Fibroblast of lung (primary cell): ENCODE measurements at regions not wholly inside any gene's neighbourhood (a gene's known extent, or its start where the extent isn't known, plus 50 kb on each side); places are given as distances from the start of the nearest gene placed in this dataset.

Source experiments
- DNase-seq, 2 donors: peaks; one replicate each; pipeline versions ENCODE4 v3.0.0 to v3.0.0-alpha.2; 2010; ENCODE audit warnings: low read depth in 2 of 2
- H2AFZ ChIP-seq: 2 replicates; pipeline ENCODE4 v1.5.1; 2012; ENCODE audit warnings: low read length, control low read depth, inconsistent platforms
- H3K27ac ChIP-seq: 2 replicates; pipeline ENCODE4 v1.5.1; 2011; ENCODE audit warnings: low read length, control low read depth; ENCODE audit not compliant: insufficient read depth
- H3K27me3 ChIP-seq: 2 replicates; pipeline ENCODE4 v1.5.1; 2011; ENCODE audit warnings: mild to moderate bottlenecking, low read length; ENCODE audit not compliant: control insufficient read depth, insufficient read depth
- H3K36me3 ChIP-seq: 2 replicates; pipeline ENCODE4 v1.5.1; 2011; ENCODE audit warnings: low read length; ENCODE audit not compliant: control insufficient read depth, insufficient read depth
- H3K4me1 ChIP-seq: 2 replicates; pipeline ENCODE4 v1.5.1; 2011; ENCODE audit warnings: low read length; ENCODE audit not compliant: control insufficient read depth, insufficient read depth; ENCODE audit errors: extremely low read depth
- H3K4me2 ChIP-seq: 2 replicates; pipeline ENCODE4 v1.5.1; 2011; ENCODE audit warnings: low read length, control low read depth; ENCODE audit not compliant: insufficient read depth; ENCODE audit errors: extremely low read depth
- H3K4me3 ChIP-seq, 4 experiments: fragments of 200-600 bp in 1 of 4; sonication (generic) in 1 of 4; replicated peaks in 1 of 4; 2 replicates each; pipeline ENCODE4 v1.5.1; 2011 to 2016; ENCODE audit warnings: low read length in 4 of 4, low read depth in 3 of 4, mild to moderate bottlenecking in 3 of 4, control low read depth in 2 of 4, inconsistent platforms in 1 of 4, mixed read lengths in 1 of 4; ENCODE audit not compliant: insufficient read depth in 1 of 4; ENCODE audit errors: control extremely low read depth in 1 of 4
- H3K79me2 ChIP-seq: 2 replicates; pipeline ENCODE4 v1.5.1; 2012; ENCODE audit warnings: mild to moderate bottlenecking, low read length, inconsistent platforms; ENCODE audit not compliant: control insufficient read depth, insufficient read depth
- H3K9ac ChIP-seq: 2 replicates; pipeline ENCODE4 v1.5.1; 2011; ENCODE audit warnings: mild to moderate bottlenecking, low read length, control low read depth; ENCODE audit not compliant: insufficient read depth
- H3K9me3 ChIP-seq: 2 replicates; pipeline ENCODE4 v1.5.1; 2012; ENCODE audit warnings: low read depth, low read length; ENCODE audit not compliant: control insufficient read depth, insufficient read depth
- H4K20me1 ChIP-seq: 2 replicates; pipeline ENCODE4 v1.5.1; 2011; ENCODE audit warnings: low read length; ENCODE audit not compliant: control insufficient read depth, insufficient read depth; ENCODE audit errors: extremely low read depth
- EZH2 ChIP-seq: IDR thresholded peaks from 2 replicates; pipeline ENCODE4 v1.5.1; 2012; ENCODE audit warnings: low read length, control low read depth, mild to moderate bottlenecking; ENCODE audit errors: missing control alignments
- TF ChIP-seq, protein P1 (sequence below), 2 donors: IDR thresholded peaks in 1 of 2; conservative IDR thresholded peaks in 1 of 2; 1 replicate in 1 of 2; 2 replicates in 1 of 2; pipeline ENCODE4 v1.5.1; 2011 to 2012; ENCODE audit warnings: low read length in 2 of 2, control low read depth in 1 of 2, inconsistent platforms in 1 of 2, low read depth in 1 of 2, mild to moderate bottlenecking in 1 of 2

DNA sequence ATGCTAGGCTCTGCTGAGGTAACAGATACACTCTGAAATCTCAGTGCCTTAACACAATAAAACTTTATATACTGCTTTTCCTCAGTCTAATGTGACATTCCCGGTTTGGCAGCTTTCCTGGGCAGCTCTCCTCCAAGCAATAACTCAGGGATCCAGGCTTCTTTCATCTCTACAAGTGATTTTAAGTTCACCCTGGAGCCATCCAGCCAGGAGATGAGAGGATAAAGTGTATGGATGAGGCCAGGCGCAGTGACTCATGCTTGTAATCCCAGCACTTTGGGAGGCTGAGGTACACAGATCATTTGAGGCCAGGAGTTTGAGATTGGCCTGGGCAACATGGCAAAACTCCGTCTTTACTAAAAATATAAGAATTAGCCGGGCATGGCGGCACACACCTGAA is 147.2 kb downstream of the UTP18 start:
- no peaks in the 10 kb centered on the region for H3K79me2 ChIP-seq
- TF ChIP-seq, protein P1, sequence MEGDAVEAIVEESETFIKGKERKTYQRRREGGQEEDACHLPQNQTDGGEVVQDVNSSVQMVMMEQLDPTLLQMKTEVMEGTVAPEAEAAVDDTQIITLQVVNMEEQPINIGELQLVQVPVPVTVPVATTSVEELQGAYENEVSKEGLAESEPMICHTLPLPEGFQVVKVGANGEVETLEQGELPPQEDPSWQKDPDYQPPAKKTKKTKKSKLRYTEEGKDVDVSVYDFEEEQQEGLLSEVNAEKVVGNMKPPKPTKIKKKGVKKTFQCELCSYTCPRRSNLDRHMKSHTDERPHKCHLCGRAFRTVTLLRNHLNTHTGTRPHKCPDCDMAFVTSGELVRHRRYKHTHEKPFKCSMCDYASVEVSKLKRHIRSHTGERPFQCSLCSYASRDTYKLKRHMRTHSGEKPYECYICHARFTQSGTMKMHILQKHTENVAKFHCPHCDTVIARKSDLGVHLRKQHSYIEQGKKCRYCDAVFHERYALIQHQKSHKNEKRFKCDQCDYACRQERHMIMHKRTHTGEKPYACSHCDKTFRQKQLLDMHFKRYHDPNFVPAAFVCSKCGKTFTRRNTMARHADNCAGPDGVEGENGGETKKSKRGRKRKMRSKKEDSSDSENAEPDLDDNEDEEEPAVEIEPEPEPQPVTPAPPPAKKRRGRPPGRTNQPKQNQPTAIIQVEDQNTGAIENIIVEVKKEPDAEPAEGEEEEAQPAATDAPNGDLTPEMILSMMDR (conservative IDR thresholded peaks at IDR 0.05 in 1 of 2, IDR thresholded peaks at IDR 0.05 in 1 of 2; ENCODE audit: low read depth in 1 of 2, low read length in 2 of 2) = no peak
- no peak for TF ChIP-seq EZH2
- H3K9ac ChIP-seq = no peak overlapping the region
- H3K27ac ChIP-seq = no peak overlapping the region
- H3K9me3 ChIP-seq = no peaks in the 10 kb centered on the region
- H3K36me3 ChIP-seq = no peaks in the 10 kb centered on the region
- no peak overlapping the region for H3K4me3 ChIP-seq
- H3K27me3 ChIP-seq = no peaks in the 10 kb centered on the region
- H3K4me2 ChIP-seq = no peak overlapping the region
- no peaks in the 10 kb centered on the region for H4K20me1 ChIP-seq
- no peak for DNase-seq
- H2AFZ ChIP-seq = no peak overlapping the region
- no peaks in the 10 kb centered on the region for H3K4me1 ChIP-seq

DNA sequence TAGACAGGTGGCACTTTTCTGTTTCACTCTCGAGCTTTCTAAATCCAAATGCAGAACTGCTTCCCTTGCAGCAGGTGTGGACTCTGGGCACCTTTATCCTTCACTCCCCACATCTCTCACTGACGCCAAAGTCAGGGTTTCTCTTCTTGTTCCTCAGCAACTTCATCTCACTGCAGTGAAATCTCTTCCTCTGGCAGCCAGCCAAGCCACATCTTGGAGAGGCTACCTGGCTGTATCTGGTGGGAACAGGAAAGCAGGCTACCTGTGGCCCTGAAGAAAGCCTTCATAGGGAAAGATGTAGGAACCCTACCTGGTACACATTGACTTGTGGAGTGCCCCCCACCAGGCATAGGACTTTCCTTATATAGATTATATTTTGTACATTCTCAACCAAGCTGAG is 159.1 kb downstream of the UTP18 start:
- Histone ChIP-seq H3K4me3 (no peak overlapping the region), H3K27me3 (no peaks in the 10 kb centered on the region), H3K27ac (no peak overlapping the region), H3K9ac (no peak overlapping the region), H3K36me3 (no peaks in the 10 kb centered on the region), H3K4me1 (no peaks in the 10 kb centered on the region), H3K79me2 (no peaks in the 10 kb centered on the region), H4K20me1 (no peaks in the 10 kb centered on the region), H3K4me2 (no peak overlapping the region), H2AFZ (no peak overlapping the region), H3K9me3 (no peaks in the 10 kb centered on the region)
- TF ChIP-seq, protein P1 (conservative IDR thresholded peaks at IDR 0.05 in 1 of 2, IDR thresholded peaks at IDR 0.05 in 1 of 2; ENCODE audit: low read depth in 1 of 2, low read length in 2 of 2) = no peak
- TF ChIP-seq EZH2 = no peak
- no peak for DNase-seq

DNA sequence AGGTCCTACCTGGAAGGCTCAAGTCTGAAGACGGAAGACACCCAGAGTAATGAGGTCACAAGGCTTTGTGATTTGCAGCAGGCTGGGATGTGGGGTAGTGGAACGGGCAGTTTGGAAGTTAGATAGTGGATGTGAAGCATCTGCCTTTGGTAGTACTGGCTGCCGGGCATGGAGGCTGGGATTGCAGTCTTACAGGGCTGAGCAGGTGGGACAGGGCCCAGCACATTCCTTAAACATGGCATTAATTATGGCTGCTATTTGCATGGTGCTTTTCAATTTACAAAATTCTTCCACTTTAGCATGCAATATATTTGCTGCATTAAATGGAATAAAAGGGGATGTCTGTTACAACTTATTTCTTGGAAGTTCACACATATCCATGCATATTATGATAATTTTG is 161.2 kb downstream of the UTP18 start:
- Histone ChIP-seq H3K4me3 (no peak overlapping the region), H3K9ac (no peak overlapping the region), H4K20me1 (no peaks in the 10 kb centered on the region), H2AFZ (no peak overlapping the region), H3K9me3 (no peaks in the 10 kb centered on the region), H3K27ac (no peak overlapping the region), H3K79me2 (no peaks in the 10 kb centered on the region), H3K27me3 (no peaks in the 10 kb centered on the region), H3K4me2 (no peak overlapping the region), H3K4me1 (no peaks in the 10 kb centered on the region), H3K36me3 (no peaks in the 10 kb centered on the region)
- TF ChIP-seq, protein P1 (conservative IDR thresholded peaks at IDR 0.05 in 1 of 2, IDR thresholded peaks at IDR 0.05 in 1 of 2; ENCODE audit: low read depth in 1 of 2, low read length in 2 of 2) = no peak
- no peak for TF ChIP-seq EZH2
- DNase-seq = no peak
